ENCODE measurements at regions not wholly inside any gene's neighbourhood (a gene's known extent, or its start where the extent isn't known, plus 50 kb on each side); places are given as distances from the start of the nearest gene placed in this dataset.
A peak's percentile ranks its signal among the peaks of the same experiment; 100 is the strongest.

- Histone ChIP-seq H3K4me3 (no peak overlapping the region), H3K4me1 (peaks cover 4 to 11% of the 10 kb centered on the region in 2 donors), H3K27me3 (no peaks in the 10 kb centered on the region), H3K36me3 (no peaks in the 10 kb centered on the region), H3K27ac (peak overlapping the region in 3 of 4 donors; percentile 48 to 72 (median 68)), H3K9me3 (no peaks in the 10 kb centered on the region)
- ATAC-seq: peak; percentile 98 to 99
- peak in 1 of 2 donors; percentile 3 for DNase-seq
- intact Hi-C loops (cut with DNase I; ENCODE audit: low total_unique reads): no loop called here
- TF ChIP-seq CTCF (IDR thresholded peaks at IDR 0.05 in 4 of 5, conservative IDR thresholded peaks at IDR 0.05 in 1 of 5): no peak
- TF ChIP-seq POLR2A (IDR thresholded peaks at IDR 0.05): no peak
- in situ Hi-C loops (cut with MboI; ENCODE audit: low sequenced_read_pairs in 4 of 4): no loop called here
Measured at GRCh38 chr2:220850116-220850515, 722.0 kb downstream of the EPHA4 start.

GRCh38 chr2:220855296-220855695, 716.8 kb downstream of the EPHA4 start:
- H3K27me3 ChIP-seq: no peaks in the 10 kb centered on the region
- H3K4me3 ChIP-seq: no peak overlapping the region
- H3K36me3 ChIP-seq: no peaks in the 10 kb centered on the region
- no peak overlapping the region for H3K27ac ChIP-seq
- intact Hi-C loops (cut with DNase I; ENCODE audit: low total_unique reads): no loop called here
- DNase-seq: no peak
- TF ChIP-seq POLR2A (IDR thresholded peaks at IDR 0.05) (no peak), CTCF (IDR thresholded peaks at IDR 0.05 in 4 of 5, conservative IDR thresholded peaks at IDR 0.05 in 1 of 5) (no peak)
- H3K4me1 ChIP-seq: peaks cover 0 to 4% of the 10 kb centered on the region in 2 donors
- ATAC-seq: no peak
- no peaks in the 10 kb centered on the region for H3K9me3 ChIP-seq
- in situ Hi-C loops (cut with MboI; ENCODE audit: low sequenced_read_pairs in 4 of 4): no loop called here

- Histone ChIP-seq H3K27ac (no peak overlapping the region), H3K4me1 (no peaks in the 10 kb centered on the region), H3K4me3 (no peak overlapping the region), H3K9me3 (no peaks in the 10 kb centered on the region), H3K27me3 (no peaks in the 10 kb centered on the region), H3K36me3 (no peaks in the 10 kb centered on the region)
- TF ChIP-seq CTCF (IDR thresholded peaks at IDR 0.05 in 4 of 5, conservative IDR thresholded peaks at IDR 0.05 in 1 of 5): no peak
- no peak for TF ChIP-seq POLR2A (IDR thresholded peaks at IDR 0.05)
- in situ Hi-C loops (cut with MboI; ENCODE audit: low sequenced_read_pairs in 4 of 4) (no loop called here), intact Hi-C loops (cut with DNase I; ENCODE audit: low total_unique reads) (no loop called here)
- ATAC-seq (no peak), DNase-seq (no peak)
Measured at GRCh38 chr2:220856486-220856885, 715.6 kb downstream of the EPHA4 start.

GRCh38 chr2:220857368-220857767, 714.7 kb downstream of the EPHA4 start:
- DNase-seq (no peak), ATAC-seq (no peak)
- TF ChIP-seq POLR2A (IDR thresholded peaks at IDR 0.05): no peak
- no peak for TF ChIP-seq CTCF (IDR thresholded peaks at IDR 0.05 in 4 of 5, conservative IDR thresholded peaks at IDR 0.05 in 1 of 5)
- Histone ChIP-seq H3K27ac (no peak overlapping the region), H3K4me3 (no peak overlapping the region), H3K9me3 (no peaks in the 10 kb centered on the region), H3K27me3 (no peaks in the 10 kb centered on the region), H3K4me1 (no peaks in the 10 kb centered on the region), H3K36me3 (no peaks in the 10 kb centered on the region)
- intact Hi-C loops (cut with DNase I; ENCODE audit: low total_unique reads) (no loop called here), in situ Hi-C loops (cut with MboI; ENCODE audit: low sequenced_read_pairs in 4 of 4) (no loop called here)

GRCh38 chr2:220858101-220858500, 714.0 kb downstream of the EPHA4 start:
- H3K9me3 ChIP-seq: no peaks in the 10 kb centered on the region
- intact Hi-C loops (cut with DNase I; ENCODE audit: low total_unique reads) (no loop called here), in situ Hi-C loops (cut with MboI; ENCODE audit: low sequenced_read_pairs in 4 of 4) (no loop called here)
- H3K27ac ChIP-seq: no peak overlapping the region
- H3K27me3 ChIP-seq: no peaks in the 10 kb centered on the region
- no peaks in the 10 kb centered on the region for H3K36me3 ChIP-seq
- ATAC-seq (no peak), DNase-seq (no peak)
- H3K4me3 ChIP-seq: no peak overlapping the region
- TF ChIP-seq CTCF (IDR thresholded peaks at IDR 0.05 in 4 of 5, conservative IDR thresholded peaks at IDR 0.05 in 1 of 5) (no peak), POLR2A (IDR thresholded peaks at IDR 0.05) (no peak)
- no peaks in the 10 kb centered on the region for H3K4me1 ChIP-seq

Data from gastrocnemius medialis (tissue), 4 donors.